ENCODE measurements at regions not wholly inside any gene's neighbourhood (a gene's known extent, or its start where the extent isn't known, plus 50 kb on each side); places are given as distances from the start of the nearest gene placed in this dataset.

DNA sequence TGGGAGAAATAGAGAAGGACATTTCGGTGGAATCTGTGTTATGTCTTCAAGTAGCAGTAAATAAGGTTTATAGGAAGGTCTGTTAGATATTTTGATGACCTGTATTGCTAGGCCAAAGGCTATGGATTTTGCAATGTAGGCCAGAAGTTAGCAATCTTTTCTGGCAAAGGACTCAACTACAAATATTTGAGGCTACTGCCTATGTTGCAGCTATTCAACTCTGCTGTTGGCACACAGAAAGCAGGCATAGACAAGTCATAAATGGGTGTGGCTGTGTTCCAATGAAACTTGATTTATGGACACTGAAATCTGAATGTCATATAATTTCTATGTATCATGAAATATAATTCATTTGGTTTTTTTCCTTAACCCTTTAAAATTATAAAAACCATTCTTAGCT lies 438.7 kb upstream of the C2CD4B start:
- no peak for TF ChIP-seq POLR2AphosphoS5 (IDR thresholded peaks at IDR 0.05; ENCODE audit: insufficient read depth in 1 of 2, low read depth in 1 of 2)
- TF ChIP-seq, protein P1, sequence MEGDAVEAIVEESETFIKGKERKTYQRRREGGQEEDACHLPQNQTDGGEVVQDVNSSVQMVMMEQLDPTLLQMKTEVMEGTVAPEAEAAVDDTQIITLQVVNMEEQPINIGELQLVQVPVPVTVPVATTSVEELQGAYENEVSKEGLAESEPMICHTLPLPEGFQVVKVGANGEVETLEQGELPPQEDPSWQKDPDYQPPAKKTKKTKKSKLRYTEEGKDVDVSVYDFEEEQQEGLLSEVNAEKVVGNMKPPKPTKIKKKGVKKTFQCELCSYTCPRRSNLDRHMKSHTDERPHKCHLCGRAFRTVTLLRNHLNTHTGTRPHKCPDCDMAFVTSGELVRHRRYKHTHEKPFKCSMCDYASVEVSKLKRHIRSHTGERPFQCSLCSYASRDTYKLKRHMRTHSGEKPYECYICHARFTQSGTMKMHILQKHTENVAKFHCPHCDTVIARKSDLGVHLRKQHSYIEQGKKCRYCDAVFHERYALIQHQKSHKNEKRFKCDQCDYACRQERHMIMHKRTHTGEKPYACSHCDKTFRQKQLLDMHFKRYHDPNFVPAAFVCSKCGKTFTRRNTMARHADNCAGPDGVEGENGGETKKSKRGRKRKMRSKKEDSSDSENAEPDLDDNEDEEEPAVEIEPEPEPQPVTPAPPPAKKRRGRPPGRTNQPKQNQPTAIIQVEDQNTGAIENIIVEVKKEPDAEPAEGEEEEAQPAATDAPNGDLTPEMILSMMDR (IDR thresholded peaks at IDR 0.05): no peak
- no peak for TF ChIP-seq POLR2A (IDR thresholded peaks at IDR 0.05)
